K562 (cell line): ENCODE measurements at regions not wholly inside any gene's neighbourhood (a gene's known extent, or its start where the extent isn't known, plus 50 kb on each side); places are given as distances from the start of the nearest gene placed in this dataset.

ENCODE experiments used
- ATAC-seq: fragments of 200-7000 bp; cut with Tn5 transposase; 3 replicates; pipeline ENCODE4 v1.9.1; 2020; ENCODE audit warnings: moderate library complexity
- BruUV-seq: library from RNA; stranded (reverse); fragments of 400-500 nt; replicated peaks from 2 replicates; lab custom pipeline; 2021; lab: Mats Ljungman, UMichigan
- CTCF ChIA-PET: fragments of 300-600 bp; formaldehyde crosslinking; extraction: SDS; loops from one replicate; lab custom pipeline; 2021; ENCODE audit warnings: low intra/inter-chr PET ratio; lab: Yijun Ruan, JAX
- POLR2A ChIA-PET: fragments of 300-600, 350-650 bp; sonication (Branson Sonifier 250); formaldehyde crosslinking; extraction: SDS; loops from one replicate; lab custom pipeline; 2021; ENCODE audit warnings: antibody characterized with exemption, inconsistent platforms; lab: Yijun Ruan, JAX
- DNase-seq, 4 experiments: peaks; one replicate each; pipeline versions ENCODE4 v3.0.0 to v3.0.0-alpha.2; 2011 to 2018; ENCODE audit warnings: low spot score in 3 of 4, mixed read lengths in 3 of 4; ENCODE audit errors: extremely low read depth in 1 of 4
- FAIRE-seq: peaks from 2 replicates; lab custom pipeline; 2011; peaks lifted over from hg19 to GRCh38; lab: Jason Lieb, UNC
- H2AFZ ChIP-seq: 2 replicates; pipeline ENCODE4 v1.6.0; 2011; ENCODE audit warnings: low read depth, low read length, control low read depth, inconsistent platforms
- H3K27ac ChIP-seq: fragments of 200-600 bp; 3 replicates; pipeline ENCODE4 v1.8.0; 2011; ENCODE audit warnings: low read depth, mild to moderate bottlenecking, control low read depth, inconsistent platforms, low read length, moderate library complexity, mixed read lengths; ENCODE audit errors: extremely low read depth
- H3K27me3 ChIP-seq, 2 experiments: fragments of 300-600 bp in 1 of 2; 2 replicates in 1 of 2; 3 replicates in 1 of 2; pipeline versions ENCODE4 v1.6.0 to v1.8.0; 2011; ENCODE audit warnings: inconsistent platforms in 2 of 2, low read length in 2 of 2, mild to moderate bottlenecking in 1 of 2, mixed read lengths in 1 of 2, moderate library complexity in 1 of 2; ENCODE audit not compliant: control insufficient read depth in 2 of 2, insufficient read depth in 2 of 2
- H3K36me3 ChIP-seq: fragments of 300-600 bp; 3 replicates; pipeline ENCODE4 v1.8.0; 2011; ENCODE audit warnings: mild to moderate bottlenecking, low read length, inconsistent platforms; ENCODE audit not compliant: control insufficient read depth, insufficient read depth
- H3K4me1 ChIP-seq, 2 experiments: fragments of 200-600 bp in 1 of 2; replicated peaks in 1 of 2; 2 replicates in 1 of 2; 3 replicates in 1 of 2; pipeline versions ENCODE4 v1.5.1 to v1.8.0; 2011; ENCODE audit warnings: inconsistent platforms in 2 of 2, low read length in 2 of 2, mild to moderate bottlenecking in 1 of 2, mixed read lengths in 1 of 2, moderate library complexity in 1 of 2; ENCODE audit not compliant: control insufficient read depth in 2 of 2, insufficient read depth in 2 of 2
- H3K4me2 ChIP-seq: 2 replicates; pipeline ENCODE4 v1.6.1; 2011; ENCODE audit warnings: low read length, control low read depth, inconsistent platforms, mixed read lengths; ENCODE audit not compliant: insufficient read depth
- H3K4me3 ChIP-seq: fragments of 200-600 bp; sonication (generic), shearing (Covaris generic); 2 replicates; pipeline ENCODE4 v1.5.1; 2016; ENCODE audit warnings: control low read depth, inconsistent platforms
- H3K79me2 ChIP-seq: fragments of 200-600 bp; 3 replicates; pipeline ENCODE4 v1.8.0; 2011; ENCODE audit warnings: low read length, inconsistent platforms; ENCODE audit not compliant: control insufficient read depth, insufficient read depth
- H3K9ac ChIP-seq, 2 experiments: 2 replicates each; pipeline versions ENCODE4 v1.6.0 to v1.6.1; 2011; ENCODE audit warnings: low read depth in 2 of 2, low read length in 2 of 2, control low read depth in 1 of 2, inconsistent platforms in 1 of 2, mild to moderate bottlenecking in 1 of 2, mixed read lengths in 1 of 2; ENCODE audit not compliant: insufficient read depth in 1 of 2
- H3K9me1 ChIP-seq: one replicate; pipeline ENCODE4 v1.6.0; 2011; ENCODE audit warnings: inconsistent platforms, mild to moderate bottlenecking, low read length, moderate library complexity; ENCODE audit not compliant: control insufficient read depth, insufficient read depth
- H3K9me3 ChIP-seq: replicated peaks from 2 replicates; pipeline ENCODE4 v1.5.1; 2011; ENCODE audit warnings: low read depth, low read length, inconsistent platforms; ENCODE audit not compliant: control insufficient read depth, insufficient read depth
- H4K20me1 ChIP-seq: replicated peaks from 2 replicates; pipeline ENCODE4 v1.6.1; 2011; ENCODE audit warnings: low read length, inconsistent platforms, mixed read lengths; ENCODE audit not compliant: control insufficient read depth, insufficient read depth
- CXXC5 ChIP-seq: fragments of 250-450 bp; sonication (Bioruptor Pico); IDR thresholded peaks from 2 replicates; pipeline ENCODE4 v1.8.0; 2022; ENCODE audit warnings: inconsistent platforms, mild to moderate bottlenecking, moderate library complexity
- MED1 ChIP-seq: sonication (generic); formaldehyde crosslinking; IDR thresholded peaks from 2 replicates; pipeline ENCODE4 v1.8.1; 2023; ENCODE audit warnings: missing genetic modification reagents, borderline replicate concordance
- SREBF1 ChIP-seq: fragments of 150-350 bp; IDR thresholded peaks from 2 replicates; pipeline ENCODE4 v1.6.1; 2014; ENCODE audit warnings: antibody characterized with exemption, low read depth, low read length, borderline replicate concordance
- SRSF7 ChIP-seq: fragments of 200-400 bp; formaldehyde crosslinking; optimal IDR thresholded peaks from 2 replicates; pipeline ENCODE3; 2017; ENCODE audit warnings: mild to moderate bottlenecking, low read depth, low read length
- TEAD2 ChIP-seq: fragments of 450-650 bp; IDR thresholded peaks from 2 replicates; pipeline ENCODE4 v1.6.1; 2016; ENCODE audit warnings: missing genetic modification characterization, control low read depth, missing compliant biosample characterization
- ZC3H11A ChIP-seq: IDR thresholded peaks from 2 replicates; pipeline ENCODE4 v1.6.1; 2012; ENCODE audit warnings: low read depth, low read length, improper control_type of control experiment
- ZFP1 ChIP-seq: fragments of 450-650 bp; formaldehyde crosslinking; IDR thresholded peaks from 2 replicates; pipeline ENCODE4 v1.4.0; 2020; ENCODE audit warnings: mild to moderate bottlenecking, mixed read lengths
- ZNF324 ChIP-seq: fragments of 250-450 bp; sonication (Bioruptor Pico); IDR thresholded peaks from 2 replicates; pipeline ENCODE4 v1.4.0; 2020; ENCODE audit warnings: mild to moderate bottlenecking
- WGBS: fragments of 100-300 bp; shearing (Covaris generic); methylation state at CpG from one replicate; pipeline ENCODE4 v1.1.6; 2016; ENCODE audit warnings: low coverage, mixed read lengths; ENCODE audit not compliant: insufficient coverage; ENCODE audit errors: missing lambda C conversion rate; 5-methylcytosine and 5-hydroxymethylcytosine counted together
- in situ Hi-C: fragments of 300-500 bp; cut with MboI; formaldehyde crosslinking; loops from 4 replicates; pipeline ENCODE4 v1.15.0; 2018; ENCODE audit warnings: inconsistent platforms, mixed read lengths
- intact Hi-C: fragments of 100-400 bp; cut with micrococcal nuclease; formaldehyde crosslinking; loops from 2 replicates; pipeline ENCODE4 v1.14.2; 2022
- TF ChIP-seq, protein P1 (sequence below): sonication (generic); formaldehyde crosslinking; IDR thresholded peaks from 2 replicates; pipeline ENCODE4 v1.8.1; 2023; ENCODE audit warnings: mild to moderate bottlenecking, missing genetic modification reagents
- TF ChIP-seq, protein P2 (sequence below), 2 experiments: fragments of 450-650 bp in 1 of 2; sonication (generic) in 1 of 2; formaldehyde crosslinking; conservative IDR thresholded peaks; 2 replicates each; pipeline versions ENCODE4 v1.4.0 to v1.8.1; 2020 to 2022; ENCODE audit warnings: mild to moderate bottlenecking in 1 of 2, missing genetic modification reagents in 1 of 2

DNA sequence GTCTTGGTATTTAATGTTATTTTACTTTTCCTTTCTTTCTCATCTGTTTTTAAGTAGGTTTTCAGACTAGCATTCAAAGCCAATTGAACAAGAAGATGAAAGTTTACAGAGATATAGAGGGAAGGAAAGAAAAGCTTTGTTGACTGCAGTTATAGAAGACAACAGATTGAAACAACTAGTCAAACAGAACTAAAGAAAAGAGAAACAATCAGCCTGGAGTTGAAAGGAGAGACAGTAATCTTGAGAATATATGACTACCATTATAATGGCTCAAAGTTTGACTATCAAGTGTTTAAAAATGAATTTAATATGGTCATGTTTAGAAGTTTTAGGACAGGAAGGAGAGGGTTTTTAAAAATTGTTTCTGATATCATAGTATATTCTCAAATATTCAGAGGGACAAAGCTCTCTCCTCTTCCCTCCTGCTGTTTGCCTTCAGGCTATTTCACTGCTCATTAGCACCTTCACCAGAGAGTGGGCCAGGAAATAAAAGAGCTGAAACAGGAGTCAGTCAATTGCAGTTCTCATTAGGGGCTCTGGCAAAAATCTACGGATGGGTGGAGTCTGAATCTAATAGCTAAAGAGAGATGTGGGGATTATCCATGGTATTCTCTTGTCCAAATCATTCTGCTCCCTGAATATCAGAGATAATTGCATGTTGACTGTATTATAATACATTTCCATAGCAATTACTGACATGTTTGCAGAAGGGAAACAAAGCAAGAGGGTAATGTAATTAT, 577.8 kb downstream of the BRINP3 start:
- no peak for FAIRE-seq
- Histone ChIP-seq H3K4me2 (no peak overlapping the region), H3K27ac (no peak overlapping the region), H3K9me3 (no peaks in the 10 kb centered on the region), H3K4me1 (no peaks in the 10 kb centered on the region), H2AFZ (no peak overlapping the region), H3K79me2 (no peaks in the 10 kb centered on the region), H3K9me1 (no peaks in the 10 kb centered on the region), H3K36me3 (no peaks in the 10 kb centered on the region), H4K20me1 (no peaks in the 10 kb centered on the region), H3K9ac (no peak overlapping the region), H3K4me3 (no peak overlapping the region), H3K27me3 (no peaks in the 10 kb centered on the region)
- TF ChIP-seq, protein P1, sequence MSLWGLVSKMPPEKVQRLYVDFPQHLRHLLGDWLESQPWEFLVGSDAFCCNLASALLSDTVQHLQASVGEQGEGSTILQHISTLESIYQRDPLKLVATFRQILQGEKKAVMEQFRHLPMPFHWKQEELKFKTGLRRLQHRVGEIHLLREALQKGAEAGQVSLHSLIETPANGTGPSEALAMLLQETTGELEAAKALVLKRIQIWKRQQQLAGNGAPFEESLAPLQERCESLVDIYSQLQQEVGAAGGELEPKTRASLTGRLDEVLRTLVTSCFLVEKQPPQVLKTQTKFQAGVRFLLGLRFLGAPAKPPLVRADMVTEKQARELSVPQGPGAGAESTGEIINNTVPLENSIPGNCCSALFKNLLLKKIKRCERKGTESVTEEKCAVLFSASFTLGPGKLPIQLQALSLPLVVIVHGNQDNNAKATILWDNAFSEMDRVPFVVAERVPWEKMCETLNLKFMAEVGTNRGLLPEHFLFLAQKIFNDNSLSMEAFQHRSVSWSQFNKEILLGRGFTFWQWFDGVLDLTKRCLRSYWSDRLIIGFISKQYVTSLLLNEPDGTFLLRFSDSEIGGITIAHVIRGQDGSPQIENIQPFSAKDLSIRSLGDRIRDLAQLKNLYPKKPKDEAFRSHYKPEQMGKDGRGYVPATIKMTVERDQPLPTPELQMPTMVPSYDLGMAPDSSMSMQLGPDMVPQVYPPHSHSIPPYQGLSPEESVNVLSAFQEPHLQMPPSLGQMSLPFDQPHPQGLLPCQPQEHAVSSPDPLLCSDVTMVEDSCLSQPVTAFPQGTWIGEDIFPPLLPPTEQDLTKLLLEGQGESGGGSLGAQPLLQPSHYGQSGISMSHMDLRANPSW = no peak
- TF ChIP-seq ZFP1 (CRISPR knock-in tag) = no peak
- TF ChIP-seq ZNF324 (CRISPR knock-in tag) = no peak
- TF ChIP-seq CXXC5 (CRISPR knock-in tag) = no peak
- TF ChIP-seq, protein P2, sequence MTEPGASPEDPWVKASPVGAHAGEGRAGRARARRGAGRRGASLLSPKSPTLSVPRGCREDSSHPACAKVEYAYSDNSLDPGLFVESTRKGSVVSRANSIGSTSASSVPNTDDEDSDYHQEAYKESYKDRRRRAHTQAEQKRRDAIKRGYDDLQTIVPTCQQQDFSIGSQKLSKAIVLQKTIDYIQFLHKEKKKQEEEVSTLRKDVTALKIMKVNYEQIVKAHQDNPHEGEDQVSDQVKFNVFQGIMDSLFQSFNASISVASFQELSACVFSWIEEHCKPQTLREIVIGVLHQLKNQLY (CRISPR knock-in tag; conservative IDR thresholded peaks at IDR 0.05) = no peak
- TF ChIP-seq ZC3H11A = no peak
- TF ChIP-seq TEAD2 = no peak
- no peak for TF ChIP-seq MED1
- TF ChIP-seq SRSF7 = no peak
- no peak for TF ChIP-seq SREBF1
- BruUV-seq = no TSS peak
- ChIA-PET CTCF (no interaction called here), POLR2A (no interaction called here)
- DNase-seq = no peak
- no peak for ATAC-seq
- intact Hi-C loops (no loop called here), in situ Hi-C loops (no loop called here)
- 0% methylated on average over 1 of the region's 1 CpG for WGBS
